Gastrocnemius medialis (tissue), 4 donors: ENCODE measurements at regions not wholly inside any gene's neighbourhood (a gene's known extent, or its start where the extent isn't known, plus 50 kb on each side); places are given as distances from the start of the nearest gene placed in this dataset.

Experiments used
- POLR2A ChIP-seq, 2 donors: fragments of 450-650 bp; IDR thresholded peaks; one replicate each; pipeline ENCODE4 v1.6.1; 2017; ENCODE audit warnings: antibody characterized with exemption in 2 of 2, mild to moderate bottlenecking in 2 of 2, moderate library complexity in 2 of 2
- TF ChIP-seq, protein P1 (sequence below), 5 experiments: fragments of 450-650 bp in 3 of 5; fragments of 200-600 bp in 2 of 5; sonication (generic) in 2 of 5; IDR thresholded peaks in 4 of 5; conservative IDR thresholded peaks in 1 of 5; 1 replicate in 4 of 5; 2 replicates in 1 of 5; pipeline ENCODE4 v1.5.1; 2016 to 2019; ENCODE audit warnings: antibody characterized with exemption in 5 of 5, mild to moderate bottlenecking in 3 of 5, moderate library complexity in 3 of 5

DNA sequence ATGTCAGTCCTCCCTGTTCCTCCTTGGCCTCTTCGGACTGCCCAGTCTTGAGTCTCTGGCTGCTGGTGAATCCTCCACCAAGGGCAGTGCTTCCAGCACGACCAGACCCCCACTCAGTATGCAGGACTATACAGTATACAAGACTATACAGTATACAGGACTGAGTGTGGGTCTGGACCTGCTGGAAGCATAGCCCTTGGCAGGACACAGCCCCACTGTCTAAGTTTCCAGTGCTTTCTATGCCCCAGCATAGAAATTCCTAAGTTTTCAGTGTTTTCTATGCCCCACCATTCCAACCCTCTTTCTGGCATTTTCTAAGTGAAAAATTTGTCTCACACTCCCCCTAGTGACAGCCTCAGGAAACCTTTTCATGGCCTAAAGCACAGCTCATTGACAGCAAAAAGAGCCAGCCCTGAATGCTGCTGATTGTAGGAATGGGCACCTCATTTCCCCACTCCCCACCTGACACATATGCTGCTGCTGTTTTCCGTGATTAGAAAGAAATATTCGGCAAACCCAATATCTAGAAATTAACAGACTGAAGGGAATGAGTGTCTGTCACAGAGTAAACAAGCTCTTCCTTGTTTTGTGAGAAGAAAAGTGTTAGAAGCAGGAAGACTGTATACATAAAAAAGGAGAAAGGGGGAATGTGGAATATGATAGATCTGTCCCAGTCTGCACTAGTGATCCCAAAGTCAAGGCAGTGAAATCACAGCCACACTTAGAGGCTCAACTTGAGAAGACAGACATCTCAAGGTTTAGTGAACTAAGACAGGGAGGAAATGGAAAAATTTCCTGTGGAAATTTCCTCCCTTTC lies 206.9 kb downstream of the IBTK start:
- TF ChIP-seq, protein P1, sequence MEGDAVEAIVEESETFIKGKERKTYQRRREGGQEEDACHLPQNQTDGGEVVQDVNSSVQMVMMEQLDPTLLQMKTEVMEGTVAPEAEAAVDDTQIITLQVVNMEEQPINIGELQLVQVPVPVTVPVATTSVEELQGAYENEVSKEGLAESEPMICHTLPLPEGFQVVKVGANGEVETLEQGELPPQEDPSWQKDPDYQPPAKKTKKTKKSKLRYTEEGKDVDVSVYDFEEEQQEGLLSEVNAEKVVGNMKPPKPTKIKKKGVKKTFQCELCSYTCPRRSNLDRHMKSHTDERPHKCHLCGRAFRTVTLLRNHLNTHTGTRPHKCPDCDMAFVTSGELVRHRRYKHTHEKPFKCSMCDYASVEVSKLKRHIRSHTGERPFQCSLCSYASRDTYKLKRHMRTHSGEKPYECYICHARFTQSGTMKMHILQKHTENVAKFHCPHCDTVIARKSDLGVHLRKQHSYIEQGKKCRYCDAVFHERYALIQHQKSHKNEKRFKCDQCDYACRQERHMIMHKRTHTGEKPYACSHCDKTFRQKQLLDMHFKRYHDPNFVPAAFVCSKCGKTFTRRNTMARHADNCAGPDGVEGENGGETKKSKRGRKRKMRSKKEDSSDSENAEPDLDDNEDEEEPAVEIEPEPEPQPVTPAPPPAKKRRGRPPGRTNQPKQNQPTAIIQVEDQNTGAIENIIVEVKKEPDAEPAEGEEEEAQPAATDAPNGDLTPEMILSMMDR (IDR thresholded peaks at IDR 0.05 in 4 of 5, conservative IDR thresholded peaks at IDR 0.05 in 1 of 5), result peak; percentile 6 to 54 (median 40)
- no peak for TF ChIP-seq POLR2A (IDR thresholded peaks at IDR 0.05)
